Stimulated activated memory B cell treated with anti-CD40 and anti-IgM and Interleukin-4, amounts not matched to agents 10 μg/mL and 1 μg/mL and 100 μg/mL, for 72 hours (primary cell): ENCODE measurements at regions not wholly inside any gene's neighbourhood (a gene's known extent, or its start where the extent isn't known, plus 50 kb on each side); places are given as distances from the start of the nearest gene placed in this dataset.
"Not testable (repeated sequence)": the region's sequence is repeated elsewhere in the genome, so short reads cannot be mapped to it uniquely, and the experiment has no call there.

ENCODE experiments used
- ATAC-seq: fragments of 150-1000 bp; cut with Tn5 transposase; 2 replicates; pipeline ENCODE4 v1.10.0; 2021
- H3K27ac Mint-ChIP-seq: one replicate; pipeline ENCODE4 v1.8.0; 2022; ENCODE audit warnings: mild to moderate bottlenecking, mixed read lengths
- H3K27me3 Mint-ChIP-seq: one replicate; pipeline ENCODE4 v1.8.0; 2022; ENCODE audit warnings: mixed read lengths
- H3K36me3 Mint-ChIP-seq: one replicate; pipeline ENCODE4 v1.8.0; 2022; ENCODE audit warnings: mixed read lengths
- H3K4me1 Mint-ChIP-seq: one replicate; pipeline ENCODE4 v1.8.0; 2022; ENCODE audit warnings: mixed read lengths
- H3K4me3 Mint-ChIP-seq: one replicate; pipeline ENCODE4 v1.8.0; 2022; ENCODE audit warnings: mild to moderate bottlenecking, moderate library complexity, mixed read lengths
- H3K9me3 Mint-ChIP-seq: one replicate; pipeline ENCODE4 v1.8.0; 2022; ENCODE audit warnings: mixed read lengths

- H3K36me3 Mint-ChIP-seq, H3K27ac Mint-ChIP-seq, H3K27me3 Mint-ChIP-seq, H3K4me1 Mint-ChIP-seq, ATAC-seq, H3K4me3 Mint-ChIP-seq, H3K9me3 Mint-ChIP-seq: not testable (repeated sequence)
These were observed 219.5 kb upstream of the FRG2C start for GRCh38 chr3:75444634-75445033.

- H3K27ac Mint-ChIP-seq, H3K4me3 Mint-ChIP-seq, H3K27me3 Mint-ChIP-seq, H3K9me3 Mint-ChIP-seq, H3K4me1 Mint-ChIP-seq, H3K36me3 Mint-ChIP-seq, ATAC-seq: not testable (repeated sequence)
These were observed 218.9 kb upstream of the FRG2C start for GRCh38 chr3:75445234-75445633.

GRCh38 chr3:75446948-75447347 is 217.2 kb upstream of the FRG2C start:
- not testable (repeated sequence) for H3K36me3 Mint-ChIP-seq, H3K4me3 Mint-ChIP-seq, ATAC-seq, H3K27me3 Mint-ChIP-seq, H3K9me3 Mint-ChIP-seq, H3K27ac Mint-ChIP-seq, H3K4me1 Mint-ChIP-seq

GRCh38 chr3:75453328-75453727 is 210.8 kb upstream of the FRG2C start:
- H3K4me3 Mint-ChIP-seq, H3K4me1 Mint-ChIP-seq, H3K27ac Mint-ChIP-seq, H3K36me3 Mint-ChIP-seq, ATAC-seq, H3K27me3 Mint-ChIP-seq, H3K9me3 Mint-ChIP-seq: not testable (repeated sequence)

- H3K4me3 Mint-ChIP-seq, H3K27me3 Mint-ChIP-seq, ATAC-seq, H3K27ac Mint-ChIP-seq, H3K9me3 Mint-ChIP-seq, H3K36me3 Mint-ChIP-seq, H3K4me1 Mint-ChIP-seq: not testable (repeated sequence)
These were observed 210.3 kb upstream of the FRG2C start for GRCh38 chr3:75453839-75454238.

GRCh38 chr3:75474530-75474929 is 189.6 kb upstream of the FRG2C start:
- not testable (repeated sequence) for ATAC-seq, H3K4me3 Mint-ChIP-seq, H3K27ac Mint-ChIP-seq, H3K4me1 Mint-ChIP-seq, H3K36me3 Mint-ChIP-seq, H3K27me3 Mint-ChIP-seq, H3K9me3 Mint-ChIP-seq

GRCh38 chr3:75496600-75496999 is 167.5 kb upstream of the FRG2C start:
- not testable (repeated sequence) for H3K27me3 Mint-ChIP-seq, H3K27ac Mint-ChIP-seq, H3K4me1 Mint-ChIP-seq, ATAC-seq, H3K36me3 Mint-ChIP-seq, H3K4me3 Mint-ChIP-seq, H3K9me3 Mint-ChIP-seq

GRCh38 chr3:75500357-75500756 is 163.8 kb upstream of the FRG2C start:
- H3K4me3 Mint-ChIP-seq, ATAC-seq, H3K27ac Mint-ChIP-seq, H3K4me1 Mint-ChIP-seq, H3K27me3 Mint-ChIP-seq, H3K36me3 Mint-ChIP-seq, H3K9me3 Mint-ChIP-seq: not testable (repeated sequence)

- H3K36me3 Mint-ChIP-seq, H3K4me3 Mint-ChIP-seq, H3K27ac Mint-ChIP-seq, H3K4me1 Mint-ChIP-seq, H3K27me3 Mint-ChIP-seq, ATAC-seq, H3K9me3 Mint-ChIP-seq: not testable (repeated sequence)
These were observed 162.0 kb upstream of the FRG2C start for GRCh38 chr3:75502171-75502570.

- not testable (repeated sequence) for H3K36me3 Mint-ChIP-seq, H3K27ac Mint-ChIP-seq, H3K9me3 Mint-ChIP-seq, ATAC-seq, H3K27me3 Mint-ChIP-seq, H3K4me1 Mint-ChIP-seq, H3K4me3 Mint-ChIP-seq
These were observed 161.1 kb upstream of the FRG2C start for GRCh38 chr3:75502769-75503756.

GRCh38 chr3:75506603-75507002 is 157.5 kb upstream of the FRG2C start:
- Mint-ChIP-seq H3K27ac (no peak overlapping the region), H3K27me3 (no peaks in the 10 kb centered on the region), H3K4me1 (no peaks in the 10 kb centered on the region), H3K9me3 (peaks cover 11% of the 10 kb centered on the region), H3K36me3 (peaks cover 8% of the 10 kb centered on the region), H3K4me3 (no peak overlapping the region)
- ATAC-seq: no peak

- H3K4me1 Mint-ChIP-seq, H3K36me3 Mint-ChIP-seq, ATAC-seq, H3K27ac Mint-ChIP-seq, H3K27me3 Mint-ChIP-seq, H3K4me3 Mint-ChIP-seq: not testable (repeated sequence)
- H3K9me3 Mint-ChIP-seq: peaks cover 11% of the 10 kb centered on the region
These were observed 156.2 kb upstream of the FRG2C start for GRCh38 chr3:75507956-75508355.

GRCh38 chr3:75527657-75528056 is 136.5 kb upstream of the FRG2C start:
- H3K4me3 Mint-ChIP-seq, H3K9me3 Mint-ChIP-seq, H3K27ac Mint-ChIP-seq, H3K36me3 Mint-ChIP-seq, ATAC-seq, H3K4me1 Mint-ChIP-seq, H3K27me3 Mint-ChIP-seq: not testable (repeated sequence)

GRCh38 chr3:75552095-75552494 is 112.0 kb upstream of the FRG2C start:
- H3K36me3 Mint-ChIP-seq, H3K4me1 Mint-ChIP-seq, H3K27ac Mint-ChIP-seq, H3K9me3 Mint-ChIP-seq, H3K27me3 Mint-ChIP-seq, H3K4me3 Mint-ChIP-seq, ATAC-seq: not testable (repeated sequence)

- H3K27me3 Mint-ChIP-seq: not testable (repeated sequence)
These were observed 99.7 kb upstream of the FRG2C start for GRCh38 chr3:75564427-75564826.

GRCh38 chr3:75572303-75572702 is 91.8 kb upstream of the FRG2C start:
- H3K27ac Mint-ChIP-seq, ATAC-seq, H3K4me3 Mint-ChIP-seq, H3K4me1 Mint-ChIP-seq, H3K27me3 Mint-ChIP-seq, H3K36me3 Mint-ChIP-seq, H3K9me3 Mint-ChIP-seq: not testable (repeated sequence)

More at GRCh38 chr3:75564427-75564826, 99.7 kb upstream of the FRG2C start:
- H3K36me3 Mint-ChIP-seq, H3K4me1 Mint-ChIP-seq, H3K4me3 Mint-ChIP-seq, ATAC-seq, H3K9me3 Mint-ChIP-seq, H3K27ac Mint-ChIP-seq: not testable (repeated sequence)
